ENCODE measurements at regions not wholly inside any gene's neighbourhood (a gene's known extent, or its start where the extent isn't known, plus 50 kb on each side); places are given as distances from the start of the nearest gene placed in this dataset.

DNA sequence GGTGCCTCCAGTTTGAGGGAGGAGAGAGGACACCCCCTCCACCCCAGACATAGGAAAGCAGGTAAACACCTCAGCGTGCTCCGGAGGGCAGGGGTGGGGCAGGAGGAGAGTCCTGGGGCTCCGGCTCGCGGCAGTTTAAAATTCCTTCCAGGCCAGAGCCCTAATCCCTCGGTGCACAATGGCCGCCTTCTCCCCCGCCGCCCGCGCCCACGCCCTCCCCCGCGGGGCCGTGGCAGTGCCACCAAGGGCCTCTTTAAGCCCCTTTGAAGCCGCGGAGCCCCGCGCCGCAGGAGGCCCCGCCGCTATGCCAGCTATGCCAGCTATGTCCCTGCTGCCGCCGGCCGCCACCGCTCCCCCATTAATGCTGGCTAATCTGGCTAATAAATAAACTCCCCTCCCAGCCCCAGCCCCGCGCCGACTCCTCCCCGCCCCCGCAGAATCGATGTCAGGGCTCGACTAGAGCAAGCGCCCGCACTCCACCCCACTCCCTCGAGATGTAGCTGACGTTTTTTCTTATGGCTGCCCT is 125.1 kb downstream of the MRPL14 start:
- TF ChIP-seq, protein P1, sequence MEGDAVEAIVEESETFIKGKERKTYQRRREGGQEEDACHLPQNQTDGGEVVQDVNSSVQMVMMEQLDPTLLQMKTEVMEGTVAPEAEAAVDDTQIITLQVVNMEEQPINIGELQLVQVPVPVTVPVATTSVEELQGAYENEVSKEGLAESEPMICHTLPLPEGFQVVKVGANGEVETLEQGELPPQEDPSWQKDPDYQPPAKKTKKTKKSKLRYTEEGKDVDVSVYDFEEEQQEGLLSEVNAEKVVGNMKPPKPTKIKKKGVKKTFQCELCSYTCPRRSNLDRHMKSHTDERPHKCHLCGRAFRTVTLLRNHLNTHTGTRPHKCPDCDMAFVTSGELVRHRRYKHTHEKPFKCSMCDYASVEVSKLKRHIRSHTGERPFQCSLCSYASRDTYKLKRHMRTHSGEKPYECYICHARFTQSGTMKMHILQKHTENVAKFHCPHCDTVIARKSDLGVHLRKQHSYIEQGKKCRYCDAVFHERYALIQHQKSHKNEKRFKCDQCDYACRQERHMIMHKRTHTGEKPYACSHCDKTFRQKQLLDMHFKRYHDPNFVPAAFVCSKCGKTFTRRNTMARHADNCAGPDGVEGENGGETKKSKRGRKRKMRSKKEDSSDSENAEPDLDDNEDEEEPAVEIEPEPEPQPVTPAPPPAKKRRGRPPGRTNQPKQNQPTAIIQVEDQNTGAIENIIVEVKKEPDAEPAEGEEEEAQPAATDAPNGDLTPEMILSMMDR (conservative IDR thresholded peaks at IDR 0.05) = no peak
- H2AK5ac ChIP-seq (ENCODE audit: insufficient read length, low read length) = no peak overlapping the region
- H2BK5ac ChIP-seq (ENCODE audit: insufficient read length, low read length) = no peak overlapping the region
- H3K4me1 ChIP-seq (ENCODE audit: insufficient read depth, low read length) = peaks cover 2% of the 10 kb centered on the region; the same call in 1 of the 2 replicates
- peak; percentile 85 for DNase-seq
- H3K4me3 Mint-ChIP-seq = peak overlapping the region; percentile 68 to 74
- no peaks in the 10 kb centered on the region; the same call in 1 of the 2 replicates for H3K27me3 ChIP-seq (ENCODE audit: insufficient read depth, low read length)
- peak overlapping the region; percentile 9 for H3K18ac ChIP-seq (ENCODE audit: insufficient read length, low read depth, low read length)
- H2BK12ac ChIP-seq (ENCODE audit: insufficient read length, low read depth, low read length) = no peak overlapping the region
- H3T11ph ChIP-seq (ENCODE audit: low read length) = no peak overlapping the region
- peak overlapping the region in 1 of 3 experiments; percentile 87; a peak in 1 of 7 replicates for H3K27ac Mint-ChIP-seq
- H3K56ac ChIP-seq (ENCODE audit: insufficient read length, low read depth, low read length) = no peak overlapping the region
- H2BK15ac ChIP-seq (ENCODE audit: low read depth, low read length) = no peak overlapping the region
- no peaks in the 10 kb centered on the region for H3K79me1 ChIP-seq (ENCODE audit: insufficient read depth, low read depth, low read length, poor library complexity, severe bottlenecking)
- no peak overlapping the region for H3K4ac ChIP-seq (ENCODE audit: low read depth, low read length)
- no peak overlapping the region for H3K14ac ChIP-seq (ENCODE audit: insufficient read depth, low read length)
- peaks cover 24% of the 10 kb centered on the region for H3K27me3 Mint-ChIP-seq (ENCODE audit: low read depth)
- no peak overlapping the region for H2BK120ac ChIP-seq (ENCODE audit: low read depth, low read length, poor library complexity, severe bottlenecking)
- H3K4me1 Mint-ChIP-seq = peaks cover 60 to 68% of the 10 kb centered on the region in 2 experiments
- peaks cover 5 to 11% (median 10%) of the 10 kb centered on the region in 3 experiments; a peak in 6 of 7 replicates for H3K36me3 Mint-ChIP-seq (ENCODE audit: insufficient read depth in 1 of 3, low read depth in 3 of 3)
- no peaks in the 10 kb centered on the region for H4K20me1 ChIP-seq (ENCODE audit: control insufficient read depth, insufficient read depth, insufficient read length)
- no peak overlapping the region for H4K5ac ChIP-seq (ENCODE audit: insufficient read length, low read depth, low read length)
- no peaks in the 10 kb centered on the region for H3K79me2 ChIP-seq (ENCODE audit: insufficient read depth, low read length)
- H3K9ac ChIP-seq (ENCODE audit: extremely low read depth, insufficient read length, low read length) = no peak overlapping the region
- H4K91ac ChIP-seq (ENCODE audit: insufficient read length, low read depth, low read length) = no peak overlapping the region
- H4K8ac ChIP-seq (replicated peaks; ENCODE audit: insufficient read length, low read depth, low read length) = no peak overlapping the region
- peak overlapping the region; percentile 48 for H3K4me2 ChIP-seq (ENCODE audit: insufficient read depth, insufficient read length, low read length)
- WGBS (ENCODE audit: extremely low coverage, insufficient read length, low lambda C conversion rate) = no CpG with 5 or more reads among the region's 37 CpGs
- peaks cover 7% of the 10 kb centered on the region for H3K23me2 ChIP-seq (ENCODE audit: insufficient read length, low read depth, low read length, poor library complexity, severe bottlenecking)
- no peak overlapping the region for H2AFZ ChIP-seq (ENCODE audit: low read length)
- H3K23ac ChIP-seq (ENCODE audit: insufficient read length, low read depth, low read length) = no peak overlapping the region
- peaks cover 7 to 8% of the 10 kb centered on the region in 2 experiments for H3K9me3 Mint-ChIP-seq
- H3K9me3 ChIP-seq (ENCODE audit: control insufficient read depth, low read depth, low read length) = no peaks in the 10 kb centered on the region
- no peak overlapping the region for H2BK20ac ChIP-seq (ENCODE audit: low read depth, low read length, poor library complexity, severe bottlenecking)
- H3K27ac ChIP-seq (ENCODE audit: insufficient read length, low read depth, low read length) = no peak overlapping the region
